ENCODE measurements at regions not wholly inside any gene's neighbourhood (a gene's known extent, or its start where the extent isn't known, plus 50 kb on each side); places are given as distances from the start of the nearest gene placed in this dataset.

GRCh38 chr6:28648878-28649375 is 123.2 kb downstream of the GPX5 start:
- H3K9ac ChIP-seq (ENCODE audit: low read length) = peak overlapping the region; percentile 30

GRCh38 chr6:28651161-28651560 is 125.5 kb downstream of the GPX5 start:
- no peaks in the 10 kb centered on the region for H3K9me2 ChIP-seq (replicated peaks; ENCODE audit: insufficient read depth, low read length)
- H3K79me2 ChIP-seq (ENCODE audit: insufficient read depth, low read length) = no peaks in the 10 kb centered on the region
- H4K20me1 ChIP-seq (ENCODE audit: low read depth, low read length) = no peaks in the 10 kb centered on the region
- TF ChIP-seq EZH2phosphoT487 (conservative IDR thresholded peaks at IDR 0.05; ENCODE audit: low read length) (no peak), CTCF (IDR thresholded peaks at IDR 0.05; ENCODE audit: insufficient read depth, low read length, poor library complexity, severe bottlenecking) (no peak)
- no peak overlapping the region for H3K27ac ChIP-seq (ENCODE audit: low read depth, low read length)
- H3K4me3 ChIP-seq (ENCODE audit: insufficient read depth, low read length, poor library complexity, severe bottlenecking) = no peak overlapping the region
- H3K9me3 ChIP-seq (ENCODE audit: insufficient read depth, low read length) = no peaks in the 10 kb centered on the region
- H3K27me3 ChIP-seq (ENCODE audit: low read length) = no peaks in the 10 kb centered on the region
- no peak overlapping the region for H3K4me2 ChIP-seq (ENCODE audit: low read depth, low read length, poor library complexity, severe bottlenecking)
- no peak overlapping the region for H3K9ac ChIP-seq (ENCODE audit: low read length)
- no peak overlapping the region for H2AFZ ChIP-seq (ENCODE audit: low read depth, low read length, severe bottlenecking)
- no peaks in the 10 kb centered on the region for H3K36me3 ChIP-seq (ENCODE audit: low read length)
- no peaks in the 10 kb centered on the region for H3F3A ChIP-seq (ENCODE audit: insufficient read depth)

More at GRCh38 chr6:28648878-28649375, 123.2 kb downstream of the GPX5 start:
- peak overlapping the region; percentile 52 for H2AFZ ChIP-seq (ENCODE audit: low read depth, low read length, severe bottlenecking)
- H3K9me2 ChIP-seq (replicated peaks; ENCODE audit: insufficient read depth, low read length) = no peaks in the 10 kb centered on the region
- H3K79me2 ChIP-seq (ENCODE audit: insufficient read depth, low read length) = no peaks in the 10 kb centered on the region
- no peaks in the 10 kb centered on the region for H3K36me3 ChIP-seq (ENCODE audit: low read length)
- H3K4me2 ChIP-seq (ENCODE audit: low read depth, low read length, poor library complexity, severe bottlenecking) = peak overlapping the region; percentile 55
- no peaks in the 10 kb centered on the region for H3F3A ChIP-seq (ENCODE audit: insufficient read depth)
- H3K4me3 ChIP-seq (ENCODE audit: insufficient read depth, low read length, poor library complexity, severe bottlenecking) = peak overlapping the region; percentile 62
- H3K27me3 ChIP-seq (ENCODE audit: low read length) = no peaks in the 10 kb centered on the region
- H4K20me1 ChIP-seq (ENCODE audit: low read depth, low read length) = no peaks in the 10 kb centered on the region
- TF ChIP-seq EZH2phosphoT487 (conservative IDR thresholded peaks at IDR 0.05; ENCODE audit: low read length) = no peak
- no peak for TF ChIP-seq CTCF (IDR thresholded peaks at IDR 0.05; ENCODE audit: insufficient read depth, low read length, poor library complexity, severe bottlenecking)
- H3K9me3 ChIP-seq (ENCODE audit: insufficient read depth, low read length) = no peaks in the 10 kb centered on the region
- H3K27ac ChIP-seq (ENCODE audit: low read depth, low read length) = no peak overlapping the region

GRCh38 chr6:28653876-28654275 is 128.2 kb downstream of the GPX5 start:
- Histone ChIP-seq H3K9me2 (replicated peaks; ENCODE audit: insufficient read depth, low read length) (no peaks in the 10 kb centered on the region), H3K4me3 (ENCODE audit: insufficient read depth, low read length, poor library complexity, severe bottlenecking) (no peak overlapping the region), H3K9me3 (ENCODE audit: insufficient read depth, low read length) (no peaks in the 10 kb centered on the region), H3K36me3 (ENCODE audit: low read length) (no peaks in the 10 kb centered on the region), H3K27ac (ENCODE audit: low read depth, low read length) (no peak overlapping the region), H3K4me2 (ENCODE audit: low read depth, low read length, poor library complexity, severe bottlenecking) (no peak overlapping the region), H2AFZ (ENCODE audit: low read depth, low read length, severe bottlenecking) (no peak overlapping the region), H3K9ac (ENCODE audit: low read length) (no peak overlapping the region), H3K27me3 (ENCODE audit: low read length) (no peaks in the 10 kb centered on the region), H3F3A (ENCODE audit: insufficient read depth) (no peaks in the 10 kb centered on the region), H3K79me2 (ENCODE audit: insufficient read depth, low read length) (no peaks in the 10 kb centered on the region), H4K20me1 (ENCODE audit: low read depth, low read length) (no peaks in the 10 kb centered on the region)
- TF ChIP-seq CTCF (IDR thresholded peaks at IDR 0.05; ENCODE audit: insufficient read depth, low read length, poor library complexity, severe bottlenecking) = no peak
- no peak for TF ChIP-seq EZH2phosphoT487 (conservative IDR thresholded peaks at IDR 0.05; ENCODE audit: low read length)
